SK-N-SH (cell line): ENCODE measurements at regions not wholly inside any gene's neighbourhood (a gene's known extent, or its start where the extent isn't known, plus 50 kb on each side); places are given as distances from the start of the nearest gene placed in this dataset.
A peak's percentile ranks its signal among the peaks of the same experiment; 100 is the strongest.
"Not testable (repeated sequence)": the region's sequence is repeated elsewhere in the genome, so short reads cannot be mapped to it uniquely, and the experiment has no call there.

Experiments
- CTCF ChIA-PET: fragments of 300-600, 350-600 bp; formaldehyde crosslinking; extraction: SDS; loops from one replicate; lab custom pipeline; 2021; lab: Yijun Ruan, JAX
- POLR2A ChIA-PET: fragments of 350-600 bp; sonication (Branson Sonifier 250); formaldehyde crosslinking; extraction: SDS; loops from one replicate; lab custom pipeline; 2020; ENCODE audit warnings: antibody characterized with exemption, inconsistent platforms; lab: Yijun Ruan, JAX
- DNase-seq: peaks from one replicate; pipeline ENCODE4 v3.0.0; 2012
- H2AFZ ChIP-seq: fragments of 200-600 bp; sonication (generic); 2 replicates; pipeline ENCODE4 v1.8.1; 2016; ENCODE audit warnings: antibody characterized with exemption, mild to moderate bottlenecking, low read depth
- H3F3A ChIP-seq: fragments of 200-600 bp; sonication (generic); replicated peaks from 2 replicates; pipeline ENCODE3; 2016; ENCODE audit warnings: antibody characterized with exemption, mild to moderate bottlenecking; ENCODE audit not compliant: insufficient read depth
- H3K27ac ChIP-seq, 2 experiments: fragments of 200-500 bp in 1 of 2; fragments of 200-600 bp in 1 of 2; sonication (Bioruptor generic) in 1 of 2; sonication (generic), shearing (Covaris generic) in 1 of 2; 2 replicates each; pipeline versions ENCODE4 v1.5.1 to v1.6.1; 2014 to 2016; ENCODE audit warnings: low read depth in 2 of 2, inconsistent platforms in 1 of 2, low read length in 1 of 2, mild to moderate bottlenecking in 1 of 2, mixed read lengths in 1 of 2
- H3K27me3 ChIP-seq: fragments of 200-600 bp; sonication (generic), shearing (Covaris generic); 2 replicates; pipeline ENCODE4 v1.6.1; 2016; ENCODE audit warnings: mixed run types; ENCODE audit not compliant: insufficient read depth
- H3K36me3 ChIP-seq, 2 experiments: fragments of 200-500 bp in 1 of 2; fragments of 200-600 bp in 1 of 2; sonication (Bioruptor generic) in 1 of 2; sonication (generic) in 1 of 2; replicated peaks in 1 of 2; 2 replicates each; pipeline versions ENCODE3 to v1.5.1; 2014 to 2016; ENCODE audit warnings: low read length in 1 of 2, mild to moderate bottlenecking in 1 of 2; ENCODE audit not compliant: insufficient read depth in 2 of 2, control insufficient read depth in 1 of 2
- H3K4me1 ChIP-seq, 2 experiments: fragments of 200-500 bp in 1 of 2; fragments of 200-600 bp in 1 of 2; sonication (Bioruptor generic) in 1 of 2; sonication (generic), shearing (Covaris generic) in 1 of 2; 2 replicates each; pipeline versions ENCODE4 v1.5.1 to v1.6.1; 2014 to 2016; ENCODE audit warnings: low read depth in 1 of 2, low read length in 1 of 2, mixed run types in 1 of 2; ENCODE audit not compliant: insufficient read depth in 2 of 2, control insufficient read depth in 1 of 2
- H3K4me2 ChIP-seq: fragments of 200-600 bp; sonication (generic), shearing (Covaris generic); 2 replicates; pipeline ENCODE4 v1.6.1; 2017; ENCODE audit warnings: mixed run types
- H3K4me3 ChIP-seq, 2 experiments: fragments of 200-500 bp in 1 of 2; fragments of 200-600 bp in 1 of 2; sonication (Bioruptor generic) in 1 of 2; sonication (generic), shearing (Covaris generic) in 1 of 2; 2 replicates each; pipeline versions ENCODE4 v1.5.1 to v1.8.1; 2014 to 2016; ENCODE audit warnings: low read depth in 2 of 2, inconsistent platforms in 1 of 2, low read length in 1 of 2, mild to moderate bottlenecking in 1 of 2, mixed read lengths in 1 of 2, moderate library complexity in 1 of 2
- H3K79me2 ChIP-seq: fragments of 200-600 bp; sonication (generic); 2 replicates; pipeline ENCODE4 v1.8.1; 2017; ENCODE audit warnings: mild to moderate bottlenecking; ENCODE audit not compliant: insufficient read depth
- H3K9ac ChIP-seq: fragments of 200-600 bp; sonication (generic); 2 replicates; pipeline ENCODE4 v1.6.1; 2017; ENCODE audit warnings: mixed run types
- H3K9me2 ChIP-seq: fragments of 200-600 bp; sonication (generic); 2 replicates; pipeline ENCODE4 v1.6.1; 2017; ENCODE audit warnings: mixed run types
- H3K9me3 ChIP-seq: fragments of 200-600 bp; sonication (generic); 2 replicates; pipeline ENCODE4 v1.6.1; 2017; ENCODE audit warnings: mixed run types, mild to moderate bottlenecking, moderate library complexity
- H4K20me1 ChIP-seq: fragments of 200-600 bp; sonication (generic); 2 replicates; pipeline ENCODE4 v1.6.1; 2017; ENCODE audit warnings: mild to moderate bottlenecking, mixed run types; ENCODE audit not compliant: insufficient read depth
- CTCF ChIP-seq: fragments of 200-600 bp; sonication (generic); IDR thresholded peaks from 2 replicates; pipeline ENCODE4 v1.6.1; 2017; ENCODE audit warnings: antibody characterized with exemption, mild to moderate bottlenecking, moderate library complexity
- ELF1 ChIP-seq: IDR thresholded peaks from 2 replicates; pipeline ENCODE4 v1.4.0; 2012
- EZH2phosphoT487 ChIP-seq: fragments of 200-600 bp; sonication (generic); IDR thresholded peaks from 2 replicates; pipeline ENCODE4 v1.6.1; 2017; ENCODE audit warnings: low read depth, mixed run types, mild to moderate bottlenecking, antibody characterized with exemption, moderate library complexity, borderline replicate concordance
- GABPA ChIP-seq: IDR thresholded peaks from 2 replicates; pipeline ENCODE4 v1.4.0; 2012; ENCODE audit warnings: low read depth, mild to moderate bottlenecking
- GATA2 ChIP-seq: sonication (generic); formaldehyde crosslinking; IDR thresholded peaks from 2 replicates; pipeline ENCODE4 v1.5.0; 2020; ENCODE audit warnings: mild to moderate bottlenecking, missing genetic modification reagents
- JUND ChIP-seq: IDR thresholded peaks from 2 replicates; pipeline ENCODE4 v1.4.0; 2012
- MAX ChIP-seq: IDR thresholded peaks from 2 replicates; pipeline ENCODE4 v1.4.0; 2012; ENCODE audit warnings: low read depth
- MEF2A ChIP-seq: IDR thresholded peaks from 2 replicates; pipeline ENCODE4 v1.4.0; 2012; ENCODE audit warnings: low read depth, borderline replicate concordance
- NRF1 ChIP-seq: IDR thresholded peaks from 2 replicates; pipeline ENCODE4 v1.6.1; 2012; ENCODE audit warnings: low read depth, mild to moderate bottlenecking, low read length
- PBX3 ChIP-seq: IDR thresholded peaks from 2 replicates; pipeline ENCODE4; 2012
- POLR2AphosphoS5 ChIP-seq: IDR thresholded peaks from 2 replicates; pipeline ENCODE4 v1.6.1; 2012; ENCODE audit warnings: low read depth, low read length
- RFX5 ChIP-seq: IDR thresholded peaks from 2 replicates; pipeline ENCODE4 v1.6.1; 2012; ENCODE audit warnings: mild to moderate bottlenecking, improper control_type of control experiment, low read length
- TCF12 ChIP-seq: IDR thresholded peaks from 2 replicates; pipeline ENCODE4 v1.4.0; 2012
- USF2 ChIP-seq: fragments of 150-350 bp; IDR thresholded peaks from 2 replicates; pipeline ENCODE4 v1.6.1; 2017; ENCODE audit warnings: antibody characterized with exemption, low read length, low read depth, borderline replicate concordance
- WGBS: methylation state at CpG from one replicate; pipeline ENCODE4 v1.1.6; 2017; ENCODE audit warnings: low lambda C conversion rate; 5-methylcytosine and 5-hydroxymethylcytosine counted together

GRCh38 chr10:42269788-42270187, 368.6 kb downstream of the ZNF33B start:
- H3K27me3 ChIP-seq, H2AFZ ChIP-seq, H3F3A ChIP-seq, CTCF ChIA-PET, H3K27ac ChIP-seq, H3K36me3 ChIP-seq, H3K79me2 ChIP-seq, H3K4me1 ChIP-seq, H3K9ac ChIP-seq, H3K4me3 ChIP-seq, H4K20me1 ChIP-seq, DNase-seq, H3K4me2 ChIP-seq, H3K9me3 ChIP-seq, H3K9me2 ChIP-seq, POLR2A ChIA-PET: not testable (repeated sequence)
- 9% methylated on average over 4 of the region's 4 CpGs for WGBS
- peak; percentile 48 for TF ChIP-seq CTCF
- TF ChIP-seq, all 33 proteins: peak for 1; not testable (repeated sequence) for 32

- 0% methylated on average over 2 of the region's 6 CpGs for WGBS
- H3K79me2 ChIP-seq, H3K9me3 ChIP-seq, H3F3A ChIP-seq, H3K27me3 ChIP-seq, DNase-seq, H3K4me2 ChIP-seq, H3K9me2 ChIP-seq, H3K9ac ChIP-seq, H3K27ac ChIP-seq, H2AFZ ChIP-seq, H3K4me3 ChIP-seq, H3K36me3 ChIP-seq, H4K20me1 ChIP-seq, POLR2A ChIA-PET, CTCF ChIA-PET, H3K4me1 ChIP-seq: not testable (repeated sequence)
Measured at GRCh38 chr10:42263259-42263658, 375.1 kb downstream of the ZNF33B start.

GRCh38 chr10:42243002-42243401, 395.4 kb downstream of the ZNF33B start:
- H3K9ac ChIP-seq, POLR2A ChIA-PET, H3K27ac ChIP-seq, CTCF ChIA-PET, H3K36me3 ChIP-seq, H3K4me1 ChIP-seq, H3K9me2 ChIP-seq, H3K4me3 ChIP-seq, H3K4me2 ChIP-seq, H4K20me1 ChIP-seq, H3K9me3 ChIP-seq, H3F3A ChIP-seq, H2AFZ ChIP-seq, DNase-seq, H3K79me2 ChIP-seq, H3K27me3 ChIP-seq: not testable (repeated sequence)
- WGBS: 39% methylated on average over 53 of the region's 53 CpGs

GRCh38 chr10:42242135-42242805, 396.1 kb downstream of the ZNF33B start:
- H3K4me2 ChIP-seq: no peak overlapping the region
- CTCF ChIA-PET: no interaction called here
- H3K36me3 ChIP-seq: no peaks in the 10 kb centered on the region
- H3F3A ChIP-seq: no peaks in the 10 kb centered on the region
- no peaks in the 10 kb centered on the region; the same call in 1 of the 2 replicates for H3K27me3 ChIP-seq
- no peak overlapping the region for H3K9ac ChIP-seq
- peak; percentile 24 for DNase-seq
- H3K4me3 ChIP-seq: no peak overlapping the region
- 44% methylated on average over 50 of the region's 85 CpGs for WGBS
- H3K4me1 ChIP-seq: no peaks in the 10 kb centered on the region
- POLR2A ChIA-PET: no interaction called here
- H3K79me2 ChIP-seq: no peaks in the 10 kb centered on the region
- no peaks in the 10 kb centered on the region for H3K9me3 ChIP-seq
- no peaks in the 10 kb centered on the region for H3K9me2 ChIP-seq
- no peak overlapping the region for H3K27ac ChIP-seq
- H4K20me1 ChIP-seq: no peaks in the 10 kb centered on the region
- no peak overlapping the region for H2AFZ ChIP-seq
- TF ChIP-seq EZH2phosphoT487 (no peak), ELF1 (no peak), MEF2A (no peak), TCF12 (no peak), RFX5 (no peak), NRF1 (no peak), MAX (no peak), POLR2AphosphoS5 (no peak), GABPA (no peak), PBX3 (no peak), USF2 (no peak), JUND (no peak), GATA2 (no peak)
